Subcutaneous abdominal adipose tissue (tissue), 5 donors: ENCODE measurements at regions not wholly inside any gene's neighbourhood (a gene's known extent, or its start where the extent isn't known, plus 50 kb on each side); places are given as distances from the start of the nearest gene placed in this dataset.
"Not testable (repeated sequence)": the region's sequence is repeated elsewhere in the genome, so short reads cannot be mapped to it uniquely, and the experiment has no call there.

Experiments used
- H3K27ac ChIP-seq: one replicate; pipeline ENCODE4 v1.7.0; 2013; ENCODE audit warnings: low read depth, mild to moderate bottlenecking, inconsistent platforms, low read length, moderate library complexity
- H3K27me3 ChIP-seq, 5 donors: one replicate each; pipeline ENCODE4 v1.7.0; 2013; ENCODE audit warnings: low read length in 5 of 5, inconsistent platforms in 1 of 5; ENCODE audit not compliant: control insufficient read depth in 5 of 5, insufficient read depth in 4 of 5
- H3K36me3 ChIP-seq, 5 donors: one replicate each; pipeline ENCODE4 v1.7.0; 2013; ENCODE audit warnings: low read length in 5 of 5; ENCODE audit not compliant: control insufficient read depth in 5 of 5, insufficient read depth in 5 of 5
- H3K4me1 ChIP-seq, 5 donors: one replicate each; pipeline ENCODE4 v1.7.0; 2013; ENCODE audit warnings: low read length in 5 of 5, mild to moderate bottlenecking in 3 of 5, moderate library complexity in 1 of 5; ENCODE audit not compliant: control insufficient read depth in 5 of 5, insufficient read depth in 5 of 5
- H3K4me3 ChIP-seq, 5 donors: one replicate each; pipeline ENCODE4 v1.7.0; 2013; ENCODE audit warnings: low read length in 5 of 5, low read depth in 1 of 5
- H3K9ac ChIP-seq, 5 donors: one replicate each; pipeline ENCODE4 v1.7.0; 2013; ENCODE audit warnings: low read length in 5 of 5, mild to moderate bottlenecking in 4 of 5, moderate library complexity in 3 of 5
- H3K9me3 ChIP-seq, 5 donors: one replicate each; pipeline ENCODE4 v1.7.0; 2013; ENCODE audit warnings: low read length in 5 of 5; ENCODE audit not compliant: control insufficient read depth in 5 of 5
- donor health status: healthy.
- donor health status: healthy.
- donor health status: healthy.
- donor health status: healthy.
- donor health status: healthy.

GRCh38 chr1:192445839-192446489 is 129.2 kb downstream of the RGS21 start:
- Histone ChIP-seq H3K4me1 (no peaks in the 10 kb centered on the region), H3K9ac (no peak overlapping the region), H3K4me3 (no peak overlapping the region), H3K36me3 (no peaks in the 10 kb centered on the region), H3K27me3 (no peaks in the 10 kb centered on the region), H3K9me3 (no peaks in the 10 kb centered on the region), H3K27ac (no peak overlapping the region)

DNA sequence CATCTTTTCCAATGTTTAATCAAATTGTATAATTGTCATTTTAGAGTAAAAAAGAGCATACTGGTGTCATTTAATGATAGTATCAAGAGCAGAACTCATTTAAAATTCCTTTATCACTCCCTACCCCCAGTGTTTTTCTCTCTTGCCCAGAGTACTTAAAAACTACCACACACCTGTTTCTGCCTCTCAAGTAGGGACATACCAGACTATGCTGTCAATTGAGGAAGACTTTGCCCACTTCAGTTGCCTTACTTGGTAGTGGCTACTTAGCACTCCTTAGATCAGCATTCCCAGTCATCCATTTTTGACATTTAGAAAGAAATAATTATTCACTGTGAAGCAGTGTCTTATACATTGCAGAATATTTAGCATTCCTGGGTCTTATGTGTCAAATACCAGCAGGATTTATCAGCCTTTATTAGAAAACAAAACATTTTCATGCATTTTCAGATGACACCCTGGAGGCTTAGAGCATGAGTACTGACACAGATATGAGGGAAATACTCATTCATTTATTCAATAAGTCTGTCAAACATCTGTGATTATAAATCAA is 127.5 kb upstream of the RGS1 start:
- no peaks in the 10 kb centered on the region for H3K36me3 ChIP-seq
- no peak overlapping the region for H3K27ac ChIP-seq
- no peak overlapping the region for H3K9ac ChIP-seq
- H3K27me3 ChIP-seq: no peaks in the 10 kb centered on the region
- no peaks in the 10 kb centered on the region for H3K9me3 ChIP-seq
- H3K4me1 ChIP-seq: no peaks in the 10 kb centered on the region
- no peak overlapping the region for H3K4me3 ChIP-seq

DNA sequence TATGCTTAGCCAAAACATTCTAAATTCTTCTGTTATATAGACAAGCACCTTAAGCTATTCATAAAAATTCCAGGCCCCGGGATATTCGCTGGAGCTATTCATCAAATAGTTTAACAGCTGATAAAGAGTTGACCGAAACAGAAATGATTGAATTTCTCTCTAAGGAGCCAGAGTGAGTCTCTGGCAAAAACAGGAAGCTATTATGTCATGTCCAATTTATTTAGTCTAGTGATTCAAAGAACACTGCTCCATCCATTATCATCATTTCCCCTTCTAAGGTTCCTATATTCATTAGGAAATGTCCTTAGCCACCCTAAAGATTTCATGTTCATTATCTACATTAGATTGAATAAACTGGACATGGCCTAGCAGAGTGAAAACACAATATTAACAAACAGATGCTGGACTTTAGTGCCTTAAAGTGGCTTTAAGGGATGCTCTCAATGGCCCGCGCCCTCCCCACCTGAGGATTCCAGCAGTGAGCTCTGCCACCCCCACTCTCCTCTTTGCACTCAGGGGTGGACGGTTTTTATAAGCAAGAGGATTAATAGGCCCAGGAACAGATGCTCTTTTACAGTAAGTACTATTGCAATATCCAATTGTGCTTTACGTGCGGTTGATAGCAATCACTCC is 122.1 kb upstream of the RGS1 start:
- Histone ChIP-seq H3K4me1 (no peaks in the 10 kb centered on the region), H3K36me3 (no peaks in the 10 kb centered on the region), H3K27ac (no peak overlapping the region), H3K4me3 (no peak overlapping the region), H3K9me3 (no peaks in the 10 kb centered on the region), H3K9ac (no peak overlapping the region), H3K27me3 (no peaks in the 10 kb centered on the region)

DNA sequence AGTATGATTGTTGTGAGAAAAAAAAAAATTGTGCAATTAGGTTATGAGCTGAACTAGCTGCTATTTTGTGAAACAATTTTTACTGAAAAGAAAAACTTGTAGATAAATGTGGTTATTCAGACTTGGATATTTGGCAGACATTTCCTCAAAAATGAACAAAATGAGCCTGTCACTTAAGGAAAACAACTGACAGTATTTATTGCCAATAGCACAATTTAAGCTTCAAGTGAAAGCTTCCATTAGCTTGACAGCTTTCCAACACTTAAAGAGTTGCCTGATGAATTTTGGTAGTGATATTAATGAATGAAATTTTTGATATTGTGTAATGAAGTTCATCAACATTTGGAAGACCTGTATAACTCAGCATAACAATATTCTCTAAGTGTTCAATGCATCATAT is 116.1 kb upstream of the RGS1 start:
- Histone ChIP-seq H3K27me3 (no peaks in the 10 kb centered on the region), H3K4me3 (no peak overlapping the region), H3K9ac (no peak overlapping the region), H3K4me1 (no peaks in the 10 kb centered on the region), H3K9me3 (no peaks in the 10 kb centered on the region), H3K36me3 (no peaks in the 10 kb centered on the region), H3K27ac (no peak overlapping the region)

DNA sequence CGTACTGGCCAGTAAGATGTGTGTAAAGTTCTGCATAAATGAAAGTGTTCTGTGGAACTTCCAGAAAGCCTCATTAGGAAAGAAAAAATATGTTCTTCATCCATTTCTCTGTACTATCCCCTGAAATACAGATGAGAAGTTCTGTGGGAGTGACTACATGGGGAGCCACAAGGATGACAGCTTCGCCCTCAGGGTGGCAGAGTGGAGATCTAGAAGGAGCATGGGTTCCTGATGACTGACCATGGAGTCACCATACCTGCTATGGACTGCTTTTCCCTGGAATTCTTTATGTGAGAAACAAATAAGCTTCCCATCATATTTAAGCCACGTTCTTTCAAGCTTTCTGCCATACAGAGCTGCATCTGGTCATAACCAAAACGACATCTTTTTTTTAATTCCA is 113.9 kb upstream of the RGS1 start:
- Histone ChIP-seq H3K4me1 (no peaks in the 10 kb centered on the region), H3K27ac (no peak overlapping the region)

GRCh38 chr1:192462616-192463015 is 113.0 kb upstream of the RGS1 start:
- Histone ChIP-seq H3K27me3 (no peaks in the 10 kb centered on the region), H3K4me1 (no peaks in the 10 kb centered on the region), H3K9me3 (no peaks in the 10 kb centered on the region), H3K27ac (no peak overlapping the region), H3K9ac (no peak overlapping the region), H3K36me3 (no peaks in the 10 kb centered on the region), H3K4me3 (no peak overlapping the region)

More for the DNA sequence above, 113.9 kb upstream of the RGS1 start:
- no peaks in the 10 kb centered on the region for H3K27me3 ChIP-seq
- no peak overlapping the region for H3K9ac ChIP-seq
- H3K4me3 ChIP-seq: no peak overlapping the region
- no peaks in the 10 kb centered on the region for H3K36me3 ChIP-seq
- H3K9me3 ChIP-seq: no peaks in the 10 kb centered on the region

DNA sequence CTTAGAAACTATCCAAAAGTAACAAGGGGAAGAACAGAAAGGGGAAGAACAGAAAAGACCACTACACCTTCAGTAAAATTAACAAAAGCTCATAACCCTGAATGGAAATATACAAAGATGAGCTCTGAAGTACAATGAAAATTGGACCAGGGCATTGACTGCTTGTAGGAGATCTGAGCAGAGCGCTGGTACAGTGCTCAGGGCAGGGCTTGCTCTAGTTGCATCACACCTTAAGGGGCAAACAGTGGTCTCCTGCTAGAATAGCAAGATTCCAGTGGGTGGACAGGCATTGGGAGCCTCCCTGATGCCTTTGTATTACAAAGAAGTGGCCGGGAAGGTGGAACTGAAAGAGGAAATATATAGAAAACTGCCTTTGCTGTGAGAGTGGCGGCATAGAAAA is 111.9 kb upstream of the RGS1 start:
- Histone ChIP-seq H3K9ac (no peak overlapping the region), H3K36me3 (no peaks in the 10 kb centered on the region), H3K4me3 (no peak overlapping the region), H3K9me3 (no peaks in the 10 kb centered on the region), H3K4me1 (no peaks in the 10 kb centered on the region), H3K27ac (no peak overlapping the region), H3K27me3 (no peaks in the 10 kb centered on the region)

DNA sequence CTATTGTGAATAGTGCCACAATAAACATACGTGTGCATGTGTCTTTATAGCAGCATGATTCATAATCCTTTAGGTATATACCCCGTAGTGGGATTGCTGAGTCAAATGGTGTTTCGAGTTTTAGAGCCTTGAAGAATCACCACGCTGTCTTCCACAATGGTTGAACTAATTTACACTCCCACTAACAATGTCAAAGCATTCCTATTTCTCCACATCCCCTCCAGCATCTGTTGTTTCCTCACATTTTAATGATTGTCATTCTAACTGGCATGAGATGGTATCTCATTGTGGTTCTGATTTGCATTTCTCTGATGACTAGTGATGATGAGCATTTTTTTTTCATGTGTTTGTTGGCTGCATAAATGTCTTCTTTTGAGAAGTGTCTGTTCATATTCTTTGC is 110.4 kb upstream of the RGS1 start:
- H3K4me3 ChIP-seq, H3K9ac ChIP-seq, H3K4me1 ChIP-seq, H3K9me3 ChIP-seq, H3K27ac ChIP-seq, H3K36me3 ChIP-seq, H3K27me3 ChIP-seq: not testable (repeated sequence)

GRCh38 chr1:192474080-192474683 is 101.4 kb upstream of the RGS1 start:
- peaks cover 0 to 4% (median 0%) of the 10 kb centered on the region in 5 donors for H3K4me1 ChIP-seq
- H3K27ac ChIP-seq: no peak overlapping the region
- peaks cover 0 to 4% (median 4%) of the 10 kb centered on the region in 5 donors for H3K27me3 ChIP-seq
- H3K9ac ChIP-seq: no peak overlapping the region
- no peaks in the 10 kb centered on the region for H3K36me3 ChIP-seq
- no peak overlapping the region for H3K4me3 ChIP-seq
- no peaks in the 10 kb centered on the region for H3K9me3 ChIP-seq

DNA sequence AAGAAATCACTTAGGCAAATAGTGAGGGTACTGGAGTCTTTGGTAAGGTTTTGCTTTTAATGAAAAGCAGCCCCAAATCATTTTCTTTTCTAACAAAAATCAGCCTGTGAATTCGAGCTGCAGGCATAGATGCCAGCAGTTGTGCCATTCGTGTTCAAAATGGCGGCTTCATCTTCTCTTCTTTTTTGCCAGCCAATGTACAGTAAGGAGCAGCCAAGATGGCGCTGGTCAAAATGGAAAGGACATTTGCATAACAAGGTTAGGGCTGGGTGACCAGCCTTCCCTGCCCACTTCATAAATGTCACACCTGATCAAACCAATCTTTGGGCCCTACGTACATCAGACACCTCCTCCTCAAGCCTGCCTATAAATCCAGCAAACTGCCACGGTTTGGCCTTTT is 100.2 kb upstream of the RGS1 start:
- no peaks in the 10 kb centered on the region for H3K36me3 ChIP-seq
- H3K9me3 ChIP-seq: no peaks in the 10 kb centered on the region
- no peaks in the 10 kb centered on the region for H3K27me3 ChIP-seq
- H3K4me1 ChIP-seq: peaks cover 0 to 4% (median 0%) of the 10 kb centered on the region in 5 donors
- H3K27ac ChIP-seq: no peak overlapping the region
- H3K9ac ChIP-seq: no peak overlapping the region
- no peak overlapping the region for H3K4me3 ChIP-seq
